ENCODE measurements at regions not wholly inside any gene's neighbourhood (a gene's known extent, or its start where the extent isn't known, plus 50 kb on each side); places are given as distances from the start of the nearest gene placed in this dataset.

DNA sequence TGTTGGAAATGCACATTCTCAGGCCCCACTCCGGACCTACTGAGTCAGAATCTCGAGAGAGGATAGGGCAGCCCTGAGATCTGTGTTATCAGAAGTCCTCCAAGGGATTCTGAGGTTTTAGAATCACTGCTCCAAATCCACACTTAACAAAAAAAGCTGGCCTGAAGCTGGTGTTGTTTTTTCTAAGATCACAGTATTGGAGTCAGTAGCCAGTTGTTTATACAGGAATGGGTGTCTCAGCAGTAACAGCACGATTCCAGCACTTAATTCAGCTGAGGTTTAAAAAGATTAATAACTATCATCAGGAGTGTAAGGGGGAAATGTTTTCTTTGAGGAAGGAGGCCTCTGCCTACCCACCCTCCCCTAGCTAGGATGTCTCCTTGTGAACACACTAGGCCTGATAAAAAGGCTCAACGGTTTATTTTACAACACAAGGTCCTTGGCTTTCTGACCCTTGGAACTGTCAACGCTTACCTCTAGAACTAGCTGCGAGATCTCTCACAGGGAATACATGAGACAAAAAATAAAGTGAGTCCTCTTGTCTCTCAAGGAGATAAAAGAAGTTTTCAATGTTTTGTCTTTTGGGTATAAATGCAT lies 505.4 kb downstream of the CD83 start:
- DNase-seq = no peak

DNA sequence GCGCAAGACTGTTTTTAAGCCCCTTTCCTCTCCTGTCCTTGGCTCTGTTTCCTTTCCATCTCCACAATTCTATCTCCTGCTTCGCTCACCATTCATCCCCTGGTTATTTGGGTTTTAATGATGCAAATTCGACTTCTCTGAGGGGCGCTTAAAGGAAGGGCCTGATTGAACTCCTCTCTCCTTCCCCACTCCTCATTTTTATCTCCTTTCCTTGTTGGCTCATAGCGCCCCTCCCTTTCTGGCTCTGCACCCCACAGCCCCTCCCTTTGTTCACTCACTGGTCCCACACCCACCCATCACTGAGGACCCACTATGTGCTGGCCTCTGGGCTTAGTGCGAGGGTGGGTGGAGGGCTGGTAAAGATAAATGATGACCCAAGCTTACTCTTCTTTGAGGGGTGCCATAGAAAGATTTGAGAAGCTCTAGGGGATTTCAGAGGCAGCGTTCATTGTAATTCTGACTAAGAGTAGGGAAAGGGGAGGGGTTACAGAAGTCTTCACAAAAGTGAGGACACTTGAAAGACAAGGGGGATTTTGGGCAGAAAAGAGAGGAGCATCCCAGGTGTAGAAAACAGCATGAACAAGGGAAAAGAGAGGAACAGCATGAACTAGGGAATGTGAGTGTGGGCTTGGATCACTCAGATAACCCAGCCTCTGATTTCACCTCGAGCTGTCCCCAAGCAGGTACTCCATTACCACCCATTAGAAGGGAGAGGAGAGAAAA lies 507.8 kb downstream of the CD83 start:
- DNase-seq = no peak

DNA sequence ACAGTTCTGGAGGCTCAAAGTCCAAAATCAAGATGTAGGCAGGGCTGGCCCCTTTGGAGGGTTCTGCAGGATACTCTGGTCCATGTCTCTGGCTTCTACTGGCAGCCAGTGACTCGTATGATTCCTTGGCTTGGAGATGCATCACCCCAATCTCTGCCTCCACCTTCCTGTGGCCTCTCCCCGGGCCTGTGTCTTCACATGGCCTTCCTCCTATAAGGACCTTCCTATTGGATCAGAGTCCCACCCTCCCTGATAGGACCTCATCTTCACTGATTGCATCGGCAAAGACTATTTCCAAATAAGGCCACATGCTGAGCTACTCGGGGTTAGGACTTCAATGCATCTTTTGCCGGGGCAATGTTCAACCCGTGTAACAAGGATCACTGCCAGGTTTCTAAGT lies 509.0 kb downstream of the CD83 start:
- DNase-seq = no peak

DNA sequence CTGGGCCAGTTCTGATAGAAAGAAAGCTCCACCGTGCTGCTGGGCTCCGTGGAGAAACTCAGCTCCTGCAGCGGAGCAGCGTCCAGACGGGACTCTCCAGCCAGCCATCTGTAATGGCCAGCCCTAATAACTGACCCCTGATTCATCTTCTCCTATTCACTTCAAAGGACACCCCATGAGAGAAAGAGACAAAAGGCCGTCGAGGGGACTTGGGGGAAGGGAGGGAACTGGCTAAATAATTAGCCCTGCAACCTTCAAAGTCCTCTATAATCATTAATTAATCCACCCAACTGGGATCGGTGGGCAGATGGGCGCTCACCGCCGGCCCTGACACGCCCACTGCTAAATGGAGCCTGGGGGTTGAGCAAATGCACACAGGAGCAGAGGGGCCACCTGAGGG lies 512.4 kb downstream of the CD83 start:
- no peak for DNase-seq

- no peak for DNase-seq
Observed at GRCh38 chr6:14633479-14633878, 515.9 kb downstream of the CD83 start.

DNA sequence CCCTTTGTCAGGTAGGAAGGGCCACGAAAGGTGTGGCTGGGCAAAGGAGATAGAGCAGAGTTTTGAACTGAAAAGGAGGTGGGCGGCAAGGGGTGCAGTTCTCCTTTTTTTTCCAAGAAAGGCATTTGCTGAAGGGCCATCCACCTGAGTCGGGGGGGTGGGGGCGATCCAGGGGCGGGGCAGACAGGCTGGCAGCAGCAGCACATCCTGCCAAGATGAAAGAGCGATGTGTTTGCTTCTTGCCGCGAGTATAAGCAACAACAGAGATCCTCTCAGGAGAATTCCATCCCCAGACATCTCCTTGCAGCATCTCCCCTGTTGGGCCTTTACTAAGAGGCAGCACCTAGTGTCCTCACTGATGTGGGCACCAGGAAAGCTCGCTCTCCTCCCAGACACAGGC lies 516.5 kb downstream of the CD83 start:
- DNase-seq = no peak

DNA sequence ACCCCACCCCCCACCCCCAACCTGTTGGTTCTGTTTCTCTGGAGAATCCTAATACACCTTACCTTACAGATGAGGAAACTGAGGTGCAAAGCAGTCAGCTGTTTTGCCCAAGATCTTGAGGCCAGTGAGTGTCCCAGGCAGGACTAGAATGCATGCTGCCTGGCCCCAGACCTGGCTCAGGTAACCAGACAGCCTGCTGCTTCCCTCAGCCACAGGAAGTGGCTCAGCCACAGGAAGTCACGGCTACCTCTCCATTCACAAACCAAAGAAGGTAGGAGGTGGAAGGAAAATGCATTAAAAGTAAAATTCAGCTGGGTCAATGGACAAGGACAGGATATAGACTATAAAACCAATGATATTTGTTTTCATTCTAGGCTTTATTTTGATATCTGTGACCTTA lies 517.6 kb downstream of the CD83 start:
- DNase-seq = no peak

DNA sequence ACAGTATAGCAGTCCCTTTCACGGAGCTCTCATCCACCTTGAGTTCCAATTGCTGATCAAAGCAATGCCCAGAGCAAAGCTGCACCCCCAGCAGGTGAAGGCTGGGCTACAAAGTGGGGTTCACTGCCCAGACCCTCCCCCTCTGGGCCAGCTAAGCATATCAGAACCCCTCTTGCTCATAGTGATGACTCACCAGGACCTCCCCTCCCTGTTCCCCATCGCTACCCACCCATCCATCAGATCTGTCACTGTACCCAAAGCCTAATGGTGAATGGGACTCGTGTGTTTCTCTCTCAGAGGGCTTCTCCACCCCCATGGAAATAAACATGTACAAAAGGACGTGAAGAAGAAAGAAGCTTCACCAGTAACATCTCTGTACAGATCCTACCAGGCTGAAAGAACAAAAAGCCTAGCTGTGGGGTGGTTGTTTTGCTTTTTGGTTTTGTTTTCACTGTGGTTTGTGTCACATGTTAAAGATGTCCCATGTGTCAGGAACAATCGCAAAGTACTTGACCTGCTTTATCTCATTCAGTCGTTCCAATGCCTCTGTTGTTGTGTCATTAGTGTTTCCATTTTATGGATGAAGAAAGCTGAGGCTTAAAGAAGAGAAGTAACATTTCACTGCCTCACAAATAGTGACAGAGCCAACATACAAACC lies 518.5 kb downstream of the CD83 start:
- DNase-seq = no peak

DNA sequence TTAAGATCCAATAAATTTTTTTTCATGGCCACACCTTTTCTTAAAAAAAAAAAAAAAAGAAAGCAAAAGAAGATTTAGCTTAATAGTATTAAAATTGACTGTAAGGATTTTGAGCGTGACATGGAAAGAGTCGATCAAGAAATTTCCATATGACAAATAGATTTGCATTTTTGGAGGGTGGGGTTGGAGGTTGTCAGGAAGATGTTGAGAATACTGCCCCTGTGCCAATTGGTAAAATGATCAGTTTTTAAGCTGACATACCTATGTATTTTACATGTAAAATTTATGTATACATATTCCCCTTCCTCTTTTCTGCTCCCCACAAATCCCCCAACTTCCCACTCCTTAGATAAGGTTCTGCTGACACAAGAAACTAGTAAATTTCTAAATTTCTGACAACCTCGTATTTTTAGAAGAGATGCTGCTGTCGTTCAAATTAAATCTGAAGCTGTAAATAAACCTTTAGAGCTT lies 520.9 kb downstream of the CD83 start:
- no peak for DNase-seq

GRCh38 chr6:14638906-14639761 lies 521.6 kb downstream of the CD83 start:
- no peak for DNase-seq

DNA sequence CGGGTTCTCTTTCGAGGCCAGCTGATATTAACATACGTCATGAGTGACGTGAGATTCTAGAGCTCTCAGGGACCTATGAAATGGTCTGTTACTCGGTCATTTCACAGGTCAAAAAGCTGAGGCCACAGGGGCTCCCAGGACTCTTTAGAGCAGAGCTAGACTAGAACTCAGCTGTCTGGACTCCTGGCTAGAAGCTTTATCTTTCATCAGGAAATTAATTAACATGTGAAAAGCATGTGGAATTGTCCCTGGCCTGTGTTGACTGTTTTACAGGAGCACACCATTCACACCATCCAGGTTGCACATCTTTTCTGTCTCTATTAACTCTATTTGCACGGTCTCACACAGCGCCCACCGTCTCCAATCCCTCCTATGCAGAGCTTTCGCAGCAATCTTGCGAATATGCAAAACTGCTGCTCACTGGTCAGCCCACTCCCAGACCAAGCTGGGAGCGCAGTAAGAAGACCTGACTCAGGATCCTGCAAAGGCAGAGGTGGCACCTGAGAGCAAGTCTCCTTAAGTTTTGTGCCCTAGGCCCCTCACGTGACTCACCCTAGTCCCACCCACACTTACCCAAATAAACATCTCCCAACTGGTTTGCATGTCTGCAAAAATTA lies 522.5 kb downstream of the CD83 start:
- DNase-seq = no peak

DNA sequence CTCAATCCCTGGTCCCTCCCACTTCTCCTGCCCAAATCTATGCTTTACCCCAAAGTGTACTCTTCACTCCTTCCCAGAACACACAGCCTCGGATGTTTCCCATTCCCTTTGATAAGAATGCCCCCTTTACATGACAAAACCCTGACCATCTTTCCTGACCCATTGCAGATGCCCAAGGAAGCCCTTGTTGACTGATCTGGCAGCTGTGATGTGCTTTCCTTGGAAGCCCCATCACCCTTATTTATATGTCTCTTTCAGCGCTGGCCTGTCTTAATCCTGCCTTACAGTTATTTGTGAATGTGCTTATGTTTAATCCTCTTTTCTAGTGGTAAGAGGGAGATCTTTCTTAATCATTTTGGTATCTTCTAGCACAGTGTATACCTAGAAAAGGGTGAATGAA lies 523.1 kb downstream of the CD83 start:
- no peak for DNase-seq

DNA sequence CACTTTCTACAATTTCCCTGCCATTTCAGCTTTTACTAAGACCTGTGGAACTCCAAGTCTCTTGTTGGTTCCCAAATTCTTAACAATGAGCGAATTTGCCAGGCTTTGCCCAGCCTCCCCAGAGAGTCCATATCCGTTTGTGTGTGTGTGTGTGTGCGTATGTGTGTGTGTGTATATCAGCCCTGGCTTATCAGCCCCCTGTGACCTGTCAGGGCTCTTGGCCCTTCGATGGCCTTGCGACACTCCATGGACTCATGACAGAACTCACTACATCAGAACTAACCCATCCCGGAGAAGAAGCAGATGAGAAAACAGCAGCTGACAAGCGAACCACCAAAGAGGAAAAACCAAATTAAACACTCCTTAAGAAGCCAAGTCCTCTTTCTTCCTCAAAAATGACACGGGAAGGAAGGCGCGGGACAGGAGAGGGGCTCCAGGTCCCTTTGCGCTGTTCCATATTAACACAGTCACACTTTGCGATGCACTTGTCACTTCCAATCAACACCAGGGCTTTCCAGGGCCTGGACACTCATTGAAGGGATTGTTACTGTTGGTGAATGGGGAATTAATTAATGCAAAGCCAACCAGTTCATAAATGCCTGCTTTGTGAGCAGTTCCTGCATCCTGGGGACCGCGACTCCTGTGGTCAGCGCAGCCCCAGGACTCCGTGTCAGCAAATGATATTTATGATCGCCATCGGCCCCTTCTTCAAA lies 524.0 kb downstream of the CD83 start:
- no peak for DNase-seq

GRCh38 chr6:14642136-14642505 lies 524.5 kb downstream of the CD83 start:
- no peak for DNase-seq

DNA sequence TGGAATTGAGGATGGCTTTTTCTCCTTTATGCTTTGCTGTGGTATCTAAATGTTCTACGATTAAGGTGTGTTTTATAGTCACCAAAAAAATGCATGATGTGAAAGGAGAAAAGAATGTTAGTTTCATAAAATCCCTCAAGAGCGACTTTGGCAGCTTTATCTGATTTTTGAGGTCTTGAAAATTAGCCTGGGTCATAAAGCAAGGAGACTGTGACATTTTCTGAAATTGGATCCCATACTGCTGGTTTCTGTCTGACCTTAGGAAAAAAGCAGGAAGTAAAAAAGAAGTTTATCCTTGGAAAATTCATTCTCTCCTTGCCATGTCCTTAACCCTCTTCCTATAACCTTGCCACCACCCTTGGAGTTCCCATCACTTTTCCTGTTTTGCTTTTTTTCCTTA lies 525.3 kb downstream of the CD83 start:
- no peak for DNase-seq

GRCh38 chr6:14644381-14644780 lies 526.8 kb downstream of the CD83 start:
- no peak for DNase-seq

- DNase-seq = no peak
Observed at GRCh38 chr6:14645221-14645620, 527.6 kb downstream of the CD83 start.

GRCh38 chr6:14645841-14646240 lies 528.3 kb downstream of the CD83 start:
- no peak for DNase-seq

- no peak for DNase-seq
Observed at GRCh38 chr6:14646371-14646770, 528.8 kb downstream of the CD83 start.

DNA sequence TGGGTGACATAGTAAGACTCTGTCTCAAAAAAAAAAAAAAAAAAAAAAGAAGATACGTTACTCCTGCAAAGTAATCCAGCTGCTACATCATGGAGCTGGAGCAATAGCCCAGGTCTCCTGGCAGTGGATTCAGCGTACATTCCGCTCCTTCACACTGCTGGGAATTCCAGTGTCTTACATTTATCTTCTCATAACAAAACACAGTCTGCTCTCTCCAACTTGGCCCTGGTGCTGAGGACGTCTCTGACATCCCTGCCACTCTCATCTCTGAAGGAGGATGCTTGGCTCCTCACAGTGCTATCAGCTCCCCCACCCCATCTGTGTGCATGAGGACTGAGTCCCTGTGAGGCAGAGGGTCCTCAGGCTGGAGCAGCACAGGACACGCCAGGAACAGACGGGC lies 529.8 kb downstream of the CD83 start:
- no peak for DNase-seq

GRCh38 chr6:14652536-14652935 lies 535.0 kb downstream of the CD83 start:
- no peak for DNase-seq

All from KG1 (cell line).